ENCODE measurements at regions not wholly inside any gene's neighbourhood (a gene's known extent, or its start where the extent isn't known, plus 50 kb on each side); places are given as distances from the start of the nearest gene placed in this dataset.
"Not testable (repeated sequence)": the region's sequence is repeated elsewhere in the genome, so short reads cannot be mapped to it uniquely, and the experiment has no call there.

DNA sequence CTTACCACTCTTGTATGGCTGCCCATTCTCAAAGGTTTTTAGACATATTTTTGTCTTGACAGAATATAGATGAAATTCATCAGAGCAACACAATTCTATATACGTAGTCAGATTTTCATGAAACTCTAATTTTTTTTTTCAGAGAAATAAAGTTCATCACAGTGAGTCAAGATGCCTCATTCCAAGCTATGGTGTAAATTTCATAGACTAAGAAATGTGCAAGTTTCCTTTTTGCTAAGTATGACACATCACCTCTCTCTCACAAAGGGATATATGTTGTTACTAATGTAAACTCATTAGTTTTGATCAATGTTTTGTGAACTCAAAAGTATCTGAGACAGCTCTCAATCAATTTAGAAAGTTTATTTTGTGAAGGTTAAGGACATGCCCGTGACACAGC, 60.4 kb upstream of the ATXN3L start:
- DNase-seq: no peak

DNA sequence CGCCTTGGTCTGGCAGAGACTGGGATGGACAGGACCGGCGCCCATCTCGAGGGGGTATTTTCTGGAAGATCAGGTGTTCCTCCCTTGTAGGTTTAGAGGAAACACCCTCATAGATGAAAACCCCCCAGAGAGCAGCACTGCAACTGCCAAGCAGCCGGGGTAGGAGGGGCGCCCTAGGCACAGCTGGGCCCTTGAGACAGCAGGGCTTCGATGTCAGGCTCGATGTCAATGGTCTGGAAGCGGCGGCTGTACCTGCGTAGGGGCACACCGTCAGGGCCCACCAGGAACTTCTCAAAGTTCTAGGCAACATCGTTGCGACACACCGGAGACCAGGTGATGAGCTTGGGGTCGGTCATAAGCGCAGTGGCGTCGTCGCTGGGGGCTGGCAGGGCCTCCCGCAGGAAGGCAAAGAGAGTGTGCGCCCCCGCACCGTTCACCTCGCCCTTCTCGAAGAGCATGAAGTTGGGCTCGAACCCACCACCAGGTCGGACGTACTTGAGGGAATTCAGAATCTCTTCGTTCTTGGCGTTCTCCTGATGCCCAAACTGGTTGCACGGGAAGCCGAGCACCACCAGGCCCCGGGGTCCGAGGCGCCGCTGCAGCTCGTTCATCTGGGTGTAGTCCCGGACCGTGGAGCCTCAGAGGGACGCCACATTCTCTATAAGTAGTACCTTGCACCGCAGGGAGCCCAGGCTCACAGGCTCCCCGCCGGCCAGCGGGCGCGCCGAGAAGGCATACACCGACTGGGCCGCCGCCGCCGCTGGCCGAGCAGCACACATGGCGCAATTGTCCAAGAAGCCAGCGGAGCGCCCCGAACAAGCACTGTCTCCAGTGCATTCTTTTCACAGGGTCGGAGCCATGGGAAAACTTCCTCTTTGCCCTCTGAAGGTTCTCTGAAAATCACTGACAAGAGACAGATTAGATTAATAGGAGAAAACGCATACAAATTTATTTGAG, 59.0 kb upstream of the ATXN3L start:
- DNase-seq: not testable (repeated sequence)

DNA sequence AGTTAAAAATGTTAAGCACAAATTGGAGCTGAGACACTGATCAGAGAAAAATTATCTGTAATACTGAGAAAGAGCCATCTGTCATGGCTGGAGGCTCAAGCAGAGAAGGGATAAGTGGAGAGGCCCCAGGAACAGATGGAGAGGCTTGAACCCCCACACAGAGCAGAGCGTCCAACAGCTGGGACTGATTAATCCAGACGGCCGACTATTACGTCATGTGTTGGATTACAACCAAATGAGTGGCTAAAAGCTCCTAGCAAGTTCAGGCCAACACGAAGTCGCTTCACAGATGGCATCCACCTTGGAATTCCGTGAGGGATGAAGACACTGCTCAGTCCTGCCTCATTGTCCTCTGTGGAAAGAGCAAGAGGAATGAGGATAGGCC, 57.7 kb upstream of the ATXN3L start:
- DNase-seq: no peak

DNA sequence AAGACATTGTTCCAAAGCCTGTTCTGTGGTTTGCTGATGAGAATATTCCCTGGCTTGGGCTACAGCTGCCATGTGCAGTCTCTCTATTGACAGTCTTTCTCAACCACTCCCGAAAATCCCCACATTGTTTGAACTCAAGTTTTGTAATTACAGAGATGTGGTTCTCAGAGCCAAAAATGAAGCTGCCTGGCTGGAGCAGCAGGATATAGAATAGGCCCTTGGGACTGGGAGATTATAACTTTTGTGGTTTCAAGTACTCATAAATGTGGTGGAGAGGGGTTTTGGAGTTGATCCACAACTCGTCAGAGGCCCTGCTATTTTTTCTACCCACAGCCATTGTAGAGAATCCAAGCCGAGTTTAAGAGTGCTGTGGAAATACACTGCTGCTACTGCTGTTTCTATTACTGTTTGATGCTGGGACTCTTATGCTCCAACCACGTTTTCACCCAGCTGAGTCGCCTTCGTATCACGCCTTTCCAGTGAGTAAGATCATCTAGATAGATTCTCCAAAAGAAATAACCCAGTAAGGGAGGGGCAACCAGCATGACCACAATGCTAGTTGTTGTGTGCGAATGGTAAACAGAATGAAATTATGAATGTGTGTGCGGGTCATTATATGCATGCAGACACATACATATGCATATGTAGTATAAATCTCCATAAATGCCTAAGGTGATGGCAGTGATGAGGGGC, 57.1 kb upstream of the ATXN3L start:
- peak; percentile 27 for DNase-seq

DNA sequence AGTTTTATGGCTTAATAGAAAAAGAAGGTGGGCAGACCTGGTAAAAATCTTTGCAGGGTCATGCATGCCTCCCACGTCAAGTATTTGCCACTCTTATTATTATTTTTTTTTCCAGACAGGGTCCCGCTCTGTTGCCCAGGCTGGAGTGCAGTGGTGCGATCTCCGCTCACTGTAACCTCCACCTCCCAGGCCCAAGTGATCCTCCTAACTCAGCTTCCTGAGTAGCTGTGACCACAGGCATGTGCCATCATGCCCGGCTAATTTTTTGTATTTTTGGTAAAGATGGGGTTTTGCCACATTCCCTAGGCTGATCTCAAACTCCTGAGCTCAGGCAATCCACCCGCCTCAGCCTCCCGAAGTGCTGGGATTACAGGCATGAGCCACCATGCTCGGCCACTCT, 55.7 kb upstream of the ATXN3L start:
- not testable (repeated sequence) for DNase-seq

DNA sequence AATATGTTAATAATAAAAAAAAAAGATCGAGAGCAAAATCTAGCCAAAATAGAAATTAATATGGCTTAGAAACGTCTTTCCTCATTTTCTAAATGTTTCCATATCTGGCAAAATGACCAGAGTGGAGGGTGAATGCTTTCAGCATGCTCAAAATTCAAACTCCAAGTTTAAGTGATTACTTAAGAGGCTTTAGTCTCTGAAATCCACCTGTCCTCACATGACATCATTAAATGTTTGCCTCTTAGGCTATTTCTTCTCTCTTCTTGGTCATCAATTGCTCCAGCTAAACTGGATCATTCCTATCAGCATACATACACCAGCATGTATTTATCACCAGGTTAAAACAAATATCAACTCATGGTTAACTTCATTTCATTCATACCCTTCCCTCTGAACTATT, 54.5 kb upstream of the ATXN3L start:
- no peak for DNase-seq

DNA sequence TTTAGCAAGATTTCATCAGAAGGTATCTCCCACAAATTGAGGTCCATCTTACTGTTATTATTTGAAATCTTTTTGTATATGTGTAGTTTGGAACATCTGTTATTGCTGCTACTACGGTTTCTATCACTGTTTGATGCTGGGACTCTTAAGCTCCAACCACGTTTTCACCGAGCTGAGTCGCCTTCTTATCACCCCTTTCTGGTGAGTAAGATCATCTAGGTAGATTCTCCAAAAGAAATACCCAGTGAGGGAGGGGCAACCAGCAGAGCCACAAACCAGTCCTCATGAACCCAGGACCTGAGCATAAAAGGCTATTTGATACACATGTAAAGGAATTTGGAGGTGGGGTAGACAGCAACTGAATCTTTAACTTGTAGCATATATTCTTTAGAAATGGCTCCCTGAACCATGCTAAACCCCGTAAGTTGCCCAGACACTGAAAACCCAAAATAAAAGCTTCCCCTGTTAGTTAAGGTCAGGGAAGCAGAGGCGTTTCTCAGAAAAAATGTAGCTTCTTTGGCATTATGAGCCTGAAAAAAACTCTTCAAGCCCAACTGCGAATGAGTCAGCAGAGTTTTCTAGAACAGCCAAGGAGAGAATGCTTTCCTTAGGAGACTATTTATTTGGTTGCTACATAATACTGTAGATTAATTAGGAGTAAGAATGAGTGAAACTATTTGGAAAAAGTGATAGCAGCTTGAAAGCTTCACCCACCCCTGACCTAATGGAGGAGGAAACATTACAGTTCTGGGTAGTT, 53.8 kb upstream of the ATXN3L start:
- DNase-seq: peak; percentile 1

DNA sequence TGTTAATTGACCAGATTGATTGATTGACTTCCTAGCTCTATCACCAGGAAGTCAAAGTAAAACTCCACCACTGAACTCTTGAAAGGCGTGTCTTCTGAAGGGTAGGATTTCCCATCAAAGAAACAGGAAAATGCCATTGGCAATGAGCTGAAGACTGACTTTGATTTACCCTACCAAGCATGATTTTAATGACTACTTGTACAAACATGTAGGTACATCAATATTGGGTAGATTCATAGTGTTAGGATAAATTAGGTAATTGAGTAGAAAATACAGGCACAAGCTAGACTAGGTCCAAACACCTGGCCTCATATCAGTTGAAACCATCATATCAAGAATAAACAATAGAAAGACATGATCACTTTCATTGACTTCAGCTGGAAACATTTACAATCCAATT, 53.2 kb upstream of the ATXN3L start:
- no peak for DNase-seq

DNA sequence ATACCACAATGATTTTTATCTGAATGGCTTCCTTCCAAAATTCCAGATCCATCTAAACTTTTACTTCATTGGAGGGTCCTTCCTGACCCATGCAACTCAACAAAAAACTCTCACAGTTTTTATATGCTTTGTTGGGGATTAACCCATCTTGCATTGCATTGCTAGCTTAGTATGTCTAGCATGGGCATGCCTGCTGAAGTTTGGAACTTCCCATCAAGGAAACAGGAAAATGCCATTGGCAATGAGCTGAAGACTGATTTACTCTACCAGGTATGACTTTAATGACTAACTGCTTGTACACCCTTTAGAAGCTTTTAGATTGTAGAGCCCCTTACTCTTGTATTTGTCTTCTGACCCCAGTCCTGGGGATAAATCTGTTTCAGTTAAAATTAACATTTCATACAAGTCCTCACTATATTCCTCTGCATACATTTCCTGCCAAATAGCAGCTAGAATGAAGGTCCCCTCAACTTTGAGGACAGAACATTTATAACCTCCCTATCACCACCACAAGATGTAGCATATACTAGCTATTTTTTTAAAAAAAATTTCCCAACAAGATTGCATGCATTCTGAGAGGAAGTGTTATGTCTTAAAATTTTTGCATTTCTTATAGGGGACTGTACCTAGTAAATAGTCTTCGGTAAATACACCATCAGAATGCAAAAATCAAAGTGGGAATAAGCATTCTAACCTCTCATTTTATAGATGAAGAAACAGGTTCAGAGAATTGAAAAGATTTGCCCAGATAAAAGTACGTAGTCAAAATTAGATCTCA, 52.5 kb upstream of the ATXN3L start:
- DNase-seq: no peak

DNA sequence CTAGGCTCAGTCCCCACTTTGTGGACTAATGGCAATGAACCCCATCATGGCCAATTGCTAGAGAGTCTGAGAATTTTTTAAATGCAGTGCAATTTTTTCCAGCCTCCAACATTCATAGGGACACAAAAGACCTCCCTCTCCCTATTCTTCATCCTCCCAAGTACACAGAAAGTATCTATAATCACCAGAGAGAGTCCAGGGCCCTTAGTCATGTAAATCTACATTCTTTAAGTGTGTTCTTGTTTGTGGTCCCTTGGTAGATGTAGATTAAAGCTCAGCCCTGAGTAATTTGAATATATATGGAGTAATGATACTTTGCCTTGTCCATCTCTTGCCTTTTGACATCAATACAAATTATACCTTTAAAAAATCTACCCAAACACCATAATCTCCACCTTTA, 51.3 kb upstream of the ATXN3L start:
- no peak for DNase-seq

DNA sequence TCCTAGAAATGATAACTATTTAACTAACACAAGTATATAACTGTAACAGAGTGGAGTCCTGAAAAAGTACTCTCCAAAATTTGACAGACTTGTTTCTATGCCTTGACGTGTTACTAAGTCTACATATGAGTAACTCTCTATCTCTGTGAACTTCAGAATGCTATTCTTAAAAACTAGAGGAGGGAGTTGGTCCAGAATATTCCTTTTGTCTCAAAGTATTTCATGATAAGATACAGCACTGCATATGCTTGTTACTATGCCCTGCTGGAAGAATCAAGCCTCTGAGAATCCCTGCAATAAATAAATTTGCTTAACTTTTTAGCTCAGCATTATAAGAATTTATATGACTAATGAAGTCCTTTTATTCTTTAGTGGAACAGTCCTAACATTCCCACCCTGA, 50.9 kb upstream of the ATXN3L start:
- no peak for DNase-seq
